Natural killer cell (primary cell): ENCODE measurements at regions not wholly inside any gene's neighbourhood (a gene's known extent, or its start where the extent isn't known, plus 50 kb on each side); places are given as distances from the start of the nearest gene placed in this dataset.
A peak's percentile ranks its signal among the peaks of the same experiment; 100 is the strongest.
"Not testable (repeated sequence)": the region's sequence is repeated elsewhere in the genome, so short reads cannot be mapped to it uniquely, and the experiment has no call there.

ENCODE experiments used
- ATAC-seq, 3 donors: fragments of 150-1000 bp in 2 of 3; fragments of 200-7000 bp in 1 of 3; cut with Tn5 transposase; 1 replicate in 1 of 3; 2 replicates in 2 of 3; pipeline ENCODE4 v1.10.0; 2021; ENCODE audit warnings: mild to moderate bottlenecking in 2 of 3, moderate library complexity in 2 of 3
- DNase-seq, 2 donors: peaks; one replicate each; pipeline versions ENCODE4 v3.0.0 to v3.0.0-alpha.2; 2013 to 2021; ENCODE audit warnings: mixed read lengths in 1 of 2
- H3K27ac ChIP-seq: one replicate; pipeline ENCODE4 v1.5.1; 2013; ENCODE audit warnings: mild to moderate bottlenecking, low read length
- H3K27me3 ChIP-seq: one replicate; pipeline ENCODE4 v1.6.1; 2013; ENCODE audit warnings: low read length; ENCODE audit not compliant: control insufficient read depth, insufficient read depth
- H3K36me3 ChIP-seq: one replicate; pipeline ENCODE4 v1.6.1; 2013; ENCODE audit warnings: low read length; ENCODE audit not compliant: control insufficient read depth, insufficient read depth
- H3K4me1 ChIP-seq: one replicate; pipeline ENCODE4 v1.6.1; 2013; ENCODE audit warnings: low read length; ENCODE audit not compliant: control insufficient read depth, insufficient read depth
- H3K4me3 ChIP-seq: one replicate; pipeline ENCODE4 v1.5.1; 2013; ENCODE audit warnings: low read length
- H3K9me3 ChIP-seq: one replicate; pipeline ENCODE4 v1.6.1; 2013; ENCODE audit warnings: low read length; ENCODE audit not compliant: control insufficient read depth, insufficient read depth
- H3K27ac Mint-ChIP-seq, 2 donors: one replicate each; pipeline ENCODE4 v1.8.0; 2022; ENCODE audit warnings: mild to moderate bottlenecking in 2 of 2, mixed read lengths in 2 of 2, moderate library complexity in 1 of 2
- H3K27me3 Mint-ChIP-seq, 2 donors: one replicate each; pipeline ENCODE4 v1.8.0; 2022; ENCODE audit warnings: low read depth in 2 of 2, mixed read lengths in 2 of 2
- H3K36me3 Mint-ChIP-seq: one replicate; pipeline ENCODE4 v1.8.0; 2022; ENCODE audit warnings: mixed read lengths
- H3K4me1 Mint-ChIP-seq, 2 donors: one replicate each; pipeline ENCODE4 v1.8.0; 2022; ENCODE audit warnings: mixed read lengths in 2 of 2
- H3K4me3 Mint-ChIP-seq: one replicate; pipeline ENCODE4 v1.8.0; 2022; ENCODE audit warnings: mild to moderate bottlenecking, moderate library complexity, mixed read lengths
- H3K9me3 Mint-ChIP-seq, 2 donors: one replicate each; pipeline ENCODE4 v1.8.0; 2022; ENCODE audit warnings: mixed read lengths in 2 of 2
- WGBS: methylation state at CpG from one replicate; pipeline ENCODE4 v1.1.7; 2013; ENCODE audit warnings: missing lambda C conversion rate; ENCODE audit not compliant: insufficient coverage; 5-methylcytosine and 5-hydroxymethylcytosine counted together
- intact Hi-C: fragments of 100-400 bp; cut with micrococcal nuclease; formaldehyde crosslinking; loops from one replicate; pipeline ENCODE4 v1.14.2; 2022
- TF ChIP-seq, protein P1 (sequence below): fragments of 200-600 bp; IDR thresholded peaks from one replicate; pipeline ENCODE4 v1.8.0; 2022; ENCODE audit warnings: antibody characterized with exemption

DNA sequence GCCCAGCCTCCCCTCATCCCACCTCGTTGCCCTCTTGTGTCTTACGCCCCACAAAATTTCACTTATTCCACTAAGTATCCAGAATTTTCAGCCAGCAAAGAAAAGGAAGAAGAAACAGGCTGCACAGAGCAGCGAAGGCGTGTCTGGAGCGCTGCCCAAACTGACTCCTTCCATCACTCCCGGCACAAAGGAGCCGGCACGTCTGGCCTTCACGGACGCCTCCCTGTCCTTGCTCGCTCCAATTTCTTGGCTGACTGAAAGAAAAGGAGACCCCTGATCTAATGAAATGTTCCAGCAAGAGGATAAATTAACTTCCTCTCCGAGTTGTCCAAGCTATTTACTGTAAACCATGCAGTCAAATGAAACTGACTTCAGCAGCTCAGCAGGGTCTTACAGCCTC lies 152.3 kb upstream of the CDH4 start:
- intact Hi-C loops: no loop called here
- WGBS: 85% methylated on average over 12 of the region's 12 CpGs
- Mint-ChIP-seq H3K27me3 (peaks cover 0 to under 1% of the 10 kb centered on the region in 2 donors), H3K4me1 (peaks cover 0 to 11% of the 10 kb centered on the region in 2 donors), H3K9me3 (peaks cover 5% of the 10 kb centered on the region in 2 donors), H3K36me3 (no peaks in the 10 kb centered on the region), H3K27ac (no peak overlapping the region), H3K4me3 (no peak overlapping the region)
- DNase-seq (no peak), ATAC-seq (no peak)
- H3K27ac ChIP-seq: no peak overlapping the region
- H3K27me3 ChIP-seq: no peaks in the 10 kb centered on the region
- H3K4me3 ChIP-seq: no peak overlapping the region
- no peaks in the 10 kb centered on the region for H3K9me3 ChIP-seq
- no peaks in the 10 kb centered on the region for H3K4me1 ChIP-seq
- H3K36me3 ChIP-seq: no peaks in the 10 kb centered on the region
- TF ChIP-seq, protein P1, sequence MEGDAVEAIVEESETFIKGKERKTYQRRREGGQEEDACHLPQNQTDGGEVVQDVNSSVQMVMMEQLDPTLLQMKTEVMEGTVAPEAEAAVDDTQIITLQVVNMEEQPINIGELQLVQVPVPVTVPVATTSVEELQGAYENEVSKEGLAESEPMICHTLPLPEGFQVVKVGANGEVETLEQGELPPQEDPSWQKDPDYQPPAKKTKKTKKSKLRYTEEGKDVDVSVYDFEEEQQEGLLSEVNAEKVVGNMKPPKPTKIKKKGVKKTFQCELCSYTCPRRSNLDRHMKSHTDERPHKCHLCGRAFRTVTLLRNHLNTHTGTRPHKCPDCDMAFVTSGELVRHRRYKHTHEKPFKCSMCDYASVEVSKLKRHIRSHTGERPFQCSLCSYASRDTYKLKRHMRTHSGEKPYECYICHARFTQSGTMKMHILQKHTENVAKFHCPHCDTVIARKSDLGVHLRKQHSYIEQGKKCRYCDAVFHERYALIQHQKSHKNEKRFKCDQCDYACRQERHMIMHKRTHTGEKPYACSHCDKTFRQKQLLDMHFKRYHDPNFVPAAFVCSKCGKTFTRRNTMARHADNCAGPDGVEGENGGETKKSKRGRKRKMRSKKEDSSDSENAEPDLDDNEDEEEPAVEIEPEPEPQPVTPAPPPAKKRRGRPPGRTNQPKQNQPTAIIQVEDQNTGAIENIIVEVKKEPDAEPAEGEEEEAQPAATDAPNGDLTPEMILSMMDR: no peak

DNA sequence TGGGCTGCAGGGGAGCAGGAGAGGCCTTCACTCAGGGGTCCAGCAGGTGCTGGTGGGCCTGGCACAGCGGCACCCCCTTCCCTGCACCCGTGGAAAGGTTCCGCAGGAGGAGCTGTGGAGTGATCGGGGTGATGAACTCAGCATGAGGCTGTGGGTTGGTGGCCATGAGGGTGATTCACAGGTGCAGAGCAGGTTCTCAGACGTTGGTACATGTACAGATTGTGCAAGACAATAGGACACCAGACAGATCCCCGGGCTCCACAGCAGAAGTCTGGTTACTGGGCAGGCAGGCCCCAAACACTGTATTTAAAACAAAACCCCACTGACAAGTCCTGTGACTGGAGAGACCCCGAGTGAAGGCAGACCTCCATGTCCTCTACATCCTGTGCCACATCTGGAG lies 151.6 kb upstream of the CDH4 start:
- intact Hi-C loops: no loop called here
- Histone ChIP-seq H3K4me3 (no peak overlapping the region), H3K27ac (no peak overlapping the region), H3K27me3 (no peaks in the 10 kb centered on the region), H3K4me1 (no peaks in the 10 kb centered on the region), H3K36me3 (no peaks in the 10 kb centered on the region), H3K9me3 (no peaks in the 10 kb centered on the region)
- Mint-ChIP-seq H3K4me3 (no peak overlapping the region), H3K36me3 (no peaks in the 10 kb centered on the region), H3K9me3 (peaks cover 0 to 5% of the 10 kb centered on the region in 2 donors), H3K27ac (peak overlapping the region in 1 of 2 donors; percentile 45), H3K4me1 (peaks cover 0 to 11% of the 10 kb centered on the region in 2 donors), H3K27me3 (peaks cover 3 to 7% of the 10 kb centered on the region in 2 donors)
- WGBS: 84% methylated on average over 7 of the region's 7 CpGs
- TF ChIP-seq, protein P1: no peak
- DNase-seq: no peak
- ATAC-seq: no peak

DNA sequence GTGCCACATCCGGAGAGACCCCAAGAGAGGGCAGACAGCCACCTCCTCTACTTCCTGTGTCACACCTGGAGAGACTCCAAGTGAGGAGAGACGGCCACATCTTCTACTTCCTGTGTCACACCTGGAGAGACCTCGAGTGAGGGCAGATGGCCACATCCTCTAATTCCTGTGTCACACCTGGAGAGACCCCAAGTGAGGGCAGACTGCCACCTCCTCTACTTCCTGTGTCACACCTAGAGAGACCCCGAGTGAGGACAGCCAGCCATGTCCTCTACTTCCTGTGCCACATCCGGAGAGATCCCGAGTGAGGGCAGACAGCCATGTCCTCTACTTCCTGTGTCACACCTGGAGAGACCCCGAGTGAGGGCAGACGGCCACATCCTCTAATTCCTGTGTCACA lies 150.7 kb upstream of the CDH4 start:
- H3K36me3 Mint-ChIP-seq, H3K9me3 ChIP-seq, H3K9me3 Mint-ChIP-seq, H3K36me3 ChIP-seq, intact Hi-C loops, H3K4me3 ChIP-seq, H3K4me1 ChIP-seq, ATAC-seq, H3K27me3 Mint-ChIP-seq, H3K27ac ChIP-seq, H3K27me3 ChIP-seq, H3K4me3 Mint-ChIP-seq, DNase-seq: not testable (repeated sequence)
- H3K27ac Mint-ChIP-seq: peak overlapping the region in 1 of 2 donors; percentile 76
- H3K4me1 Mint-ChIP-seq: peaks cover 0 to 11% of the 10 kb centered on the region in 2 donors
- WGBS: 44% methylated on average over 8 of the region's 8 CpGs

DNA sequence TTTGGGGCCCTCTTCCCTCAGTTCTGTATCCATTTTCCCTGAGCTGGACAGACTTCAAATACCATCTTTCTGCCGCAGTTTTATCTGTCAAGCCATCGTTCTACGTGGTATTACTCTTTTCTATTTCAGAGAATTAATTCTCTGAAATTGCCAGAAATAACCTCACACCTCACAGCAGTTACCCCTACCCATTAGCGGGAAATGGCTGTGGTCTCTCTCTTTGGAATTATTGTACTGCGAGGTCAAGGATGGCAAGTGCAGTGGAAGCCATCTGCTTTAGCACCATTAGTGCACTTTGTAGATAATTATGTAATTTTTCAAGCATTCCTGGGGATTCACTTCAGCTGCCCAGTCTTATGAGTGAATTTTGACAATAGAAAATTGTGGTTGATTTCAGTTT lies 147.8 kb upstream of the CDH4 start:
- Histone ChIP-seq H3K9me3 (no peaks in the 10 kb centered on the region), H3K4me1 (no peaks in the 10 kb centered on the region), H3K27ac (no peak overlapping the region), H3K27me3 (no peaks in the 10 kb centered on the region), H3K4me3 (no peak overlapping the region), H3K36me3 (no peaks in the 10 kb centered on the region)
- H3K4me1 Mint-ChIP-seq: peaks cover 0 to 11% of the 10 kb centered on the region in 2 donors
- TF ChIP-seq, protein P1: no peak
- H3K27me3 Mint-ChIP-seq: peaks cover 3 to 10% of the 10 kb centered on the region in 2 donors
- H3K27ac Mint-ChIP-seq: no peak overlapping the region
- ATAC-seq (no peak), DNase-seq (no peak)
- H3K9me3 Mint-ChIP-seq: no peaks in the 10 kb centered on the region
- H3K4me3 Mint-ChIP-seq: no peak overlapping the region
- intact Hi-C loops: no loop called here
- no peaks in the 10 kb centered on the region for H3K36me3 Mint-ChIP-seq
- 88% methylated on average over 5 of the region's 5 CpGs for WGBS
